Mesodermal cell (in vitro differentiated cells): ENCODE measurements at regions not wholly inside any gene's neighbourhood (a gene's known extent, or its start where the extent isn't known, plus 50 kb on each side); places are given as distances from the start of the nearest gene placed in this dataset.

Experiments used
- H3K27ac ChIP-seq: 2 replicates; pipeline ENCODE4 v1.7.0; 2013; ENCODE audit warnings: mild to moderate bottlenecking, low read depth, low read length, moderate library complexity; ENCODE audit not compliant: severe bottlenecking
- H3K36me3 ChIP-seq: 2 replicates; pipeline ENCODE4 v1.7.1; 2013; ENCODE audit warnings: mild to moderate bottlenecking, low read length, moderate library complexity; ENCODE audit not compliant: control insufficient read depth, insufficient read depth
- H3K4me1 ChIP-seq: one replicate; pipeline ENCODE4 v1.7.1; 2013; ENCODE audit warnings: mild to moderate bottlenecking, low read length; ENCODE audit not compliant: insufficient read depth, control insufficient read depth, poor library complexity, severe bottlenecking
- H3K4me3 ChIP-seq: 2 replicates; pipeline ENCODE4 v1.7.0; 2013; ENCODE audit warnings: low read length, control low read depth, mild to moderate bottlenecking; ENCODE audit not compliant: insufficient read depth, poor library complexity, severe bottlenecking; ENCODE audit errors: extremely low read depth
- H3K9me3 ChIP-seq: 2 replicates; pipeline ENCODE4 v1.7.1; 2013; ENCODE audit warnings: mild to moderate bottlenecking, low read length, moderate library complexity; ENCODE audit not compliant: control insufficient read depth
- WGBS, 2 experiments: methylation state at CpG; one replicate each; pipeline ENCODE4 v1.1.5; 2013; ENCODE audit warnings: missing lambda C conversion rate in 2 of 2; ENCODE audit not compliant: insufficient coverage in 2 of 2; 5-methylcytosine and 5-hydroxymethylcytosine counted together

DNA sequence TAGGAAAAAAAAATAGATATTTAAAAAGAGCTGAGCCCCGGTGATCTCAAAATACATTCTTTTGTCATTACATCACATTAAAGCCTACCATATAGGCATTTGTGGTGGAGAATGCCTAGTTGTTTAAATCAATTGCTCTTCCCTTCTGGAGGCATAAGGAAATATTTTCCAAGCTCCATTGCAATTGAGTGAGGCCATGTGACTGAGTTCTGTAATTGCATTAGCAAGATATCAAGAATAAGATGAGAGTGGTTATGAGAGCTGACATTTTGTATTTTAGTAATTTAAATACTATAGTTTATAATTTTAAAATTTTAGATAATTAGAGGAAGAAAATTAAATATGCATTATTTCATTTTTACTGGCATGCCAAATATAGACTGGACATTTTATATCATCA, 1195.9 kb downstream of the DTWD2 start:
- no peak overlapping the region for H3K27ac ChIP-seq
- WGBS, 2 experiments = no CpG with 5 or more reads among the region's 1 CpG
- no peak overlapping the region for H3K4me3 ChIP-seq
- no peaks in the 10 kb centered on the region for H3K9me3 ChIP-seq
- no peaks in the 10 kb centered on the region for H3K4me1 ChIP-seq
- H3K36me3 ChIP-seq = no peaks in the 10 kb centered on the region

DNA sequence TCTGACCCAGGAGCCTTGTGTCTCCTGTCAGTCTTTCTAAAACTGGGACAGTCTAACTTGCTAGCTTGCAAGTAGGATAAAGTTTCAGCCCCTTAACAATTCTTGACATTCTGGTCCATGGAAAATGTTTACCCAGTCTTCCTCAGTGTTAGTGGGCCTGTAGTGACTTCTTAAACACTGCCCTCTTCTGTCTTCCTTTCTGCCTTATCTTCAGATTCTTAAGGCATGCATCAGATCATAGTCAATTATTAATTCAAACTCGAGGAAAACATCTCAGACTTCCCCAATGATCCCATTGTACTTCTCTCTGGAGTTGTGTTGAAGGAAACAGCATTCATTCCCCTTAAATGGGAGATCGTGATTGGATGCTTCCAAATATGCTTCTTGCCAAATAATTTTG, 1199.8 kb downstream of the DTWD2 start:
- no peaks in the 10 kb centered on the region for H3K4me1 ChIP-seq
- H3K27ac ChIP-seq = no peak overlapping the region
- WGBS, 2 experiments = no CpG with 5 or more reads among the region's 2 CpGs
- H3K9me3 ChIP-seq = no peaks in the 10 kb centered on the region
- H3K36me3 ChIP-seq = no peaks in the 10 kb centered on the region
- no peak overlapping the region for H3K4me3 ChIP-seq

DNA sequence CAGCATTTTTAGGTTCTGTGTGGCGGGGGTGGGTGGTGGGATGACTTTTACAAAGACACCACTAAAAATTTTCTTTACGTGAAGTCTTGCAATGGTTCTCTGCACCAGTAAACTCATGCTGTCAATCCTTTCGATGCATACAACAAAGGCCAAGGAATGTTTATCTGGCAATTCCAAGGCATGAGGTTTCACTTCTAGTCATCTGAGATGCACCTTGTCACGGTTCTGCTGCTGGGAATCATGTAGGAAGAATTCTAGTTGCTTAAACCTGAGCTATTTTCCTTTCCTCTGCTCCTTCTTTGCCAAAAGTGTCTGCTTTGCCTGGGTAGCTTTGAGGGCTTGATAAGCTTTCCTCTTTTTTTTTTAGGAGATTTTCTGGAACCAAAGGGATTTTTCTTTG, 1204.5 kb upstream of the SEMA6A start:
- H3K4me3 ChIP-seq = no peak overlapping the region
- H3K4me1 ChIP-seq = no peaks in the 10 kb centered on the region
- no peaks in the 10 kb centered on the region for H3K9me3 ChIP-seq
- 85 to 95% methylated on average over 2 of the region's 4 CpGs for WGBS, 2 experiments
- H3K27ac ChIP-seq = no peak overlapping the region
- H3K36me3 ChIP-seq = no peaks in the 10 kb centered on the region

DNA sequence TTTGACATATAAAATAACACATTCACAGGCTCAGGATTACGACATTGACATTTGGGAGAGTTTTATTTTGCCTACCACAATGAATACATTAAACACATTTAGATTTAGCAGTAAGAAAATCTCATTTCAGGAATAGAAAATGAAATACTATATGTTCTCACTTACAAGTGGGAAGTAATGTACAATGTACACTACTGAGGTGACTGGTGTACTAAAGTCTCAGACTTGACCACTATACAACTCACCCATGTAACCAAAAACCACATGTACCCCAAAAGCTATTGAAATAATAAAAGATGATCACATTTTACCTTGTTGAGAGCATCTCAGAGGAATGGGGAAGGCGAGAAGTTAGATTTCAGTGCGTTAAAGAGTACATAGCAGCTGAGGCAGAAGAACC, 1202.4 kb upstream of the SEMA6A start:
- H3K4me1 ChIP-seq = no peaks in the 10 kb centered on the region

DNA sequence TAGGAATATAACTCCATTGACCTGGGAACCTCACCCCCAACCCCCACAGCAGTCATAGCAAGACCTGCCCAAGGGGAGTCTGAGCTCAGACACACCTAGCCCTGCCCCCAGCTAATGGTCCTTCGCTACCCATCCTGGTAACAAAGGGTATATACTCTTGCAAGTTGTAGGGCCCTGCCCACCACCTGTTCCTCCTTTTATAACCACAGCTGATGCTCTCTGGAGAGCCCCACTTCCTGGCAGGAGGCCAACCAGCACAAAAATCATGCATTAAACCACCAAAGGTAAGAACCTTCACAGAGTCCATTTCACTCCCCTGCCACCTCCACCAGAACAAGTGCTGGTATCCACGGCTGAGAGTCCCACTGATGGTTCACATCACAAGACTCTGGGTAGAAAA, 1195.3 kb upstream of the SEMA6A start:
- Histone ChIP-seq H3K27ac (no peak overlapping the region), H3K9me3 (no peaks in the 10 kb centered on the region), H3K4me1 (no peaks in the 10 kb centered on the region), H3K36me3 (no peaks in the 10 kb centered on the region), H3K4me3 (no peak overlapping the region)
- WGBS, 2 experiments = 71 to 92% methylated on average over 1 to 2 of the region's 2 CpGs

More for the DNA sequence above, 1202.4 kb upstream of the SEMA6A start:
- H3K27ac ChIP-seq = no peak overlapping the region
- no peaks in the 10 kb centered on the region for H3K36me3 ChIP-seq
- no CpG with 5 or more reads among the region's 3 CpGs for WGBS, 2 experiments
- no peak overlapping the region for H3K4me3 ChIP-seq
- no peaks in the 10 kb centered on the region for H3K9me3 ChIP-seq

DNA sequence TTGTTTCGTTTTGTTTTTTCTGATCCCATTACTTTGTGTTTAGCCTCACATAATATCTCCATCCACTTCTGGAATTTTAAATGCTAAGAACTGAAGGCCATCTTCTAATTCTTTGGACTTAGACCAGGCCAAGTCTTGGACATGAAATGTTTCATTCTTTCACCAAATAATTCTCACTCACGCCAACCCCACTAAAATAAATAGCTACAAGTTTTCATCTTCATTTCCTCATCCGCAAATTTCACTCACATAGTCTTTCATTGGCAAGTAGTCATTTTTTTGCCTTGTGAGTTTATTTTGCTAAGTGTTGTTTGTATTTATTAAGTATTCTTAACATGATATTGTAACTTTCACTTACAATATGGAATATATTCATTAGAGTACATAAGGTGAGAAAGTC, 1188.6 kb upstream of the SEMA6A start:
- Histone ChIP-seq H3K4me1 (no peaks in the 10 kb centered on the region), H3K9me3 (no peaks in the 10 kb centered on the region), H3K27ac (no peak overlapping the region), H3K36me3 (no peaks in the 10 kb centered on the region), H3K4me3 (no peak overlapping the region)
- WGBS, 2 experiments = 100% methylated on average over 1 of the region's 3 CpGs; no CpG with 5 or more reads in 1 of the 2 experiments

DNA sequence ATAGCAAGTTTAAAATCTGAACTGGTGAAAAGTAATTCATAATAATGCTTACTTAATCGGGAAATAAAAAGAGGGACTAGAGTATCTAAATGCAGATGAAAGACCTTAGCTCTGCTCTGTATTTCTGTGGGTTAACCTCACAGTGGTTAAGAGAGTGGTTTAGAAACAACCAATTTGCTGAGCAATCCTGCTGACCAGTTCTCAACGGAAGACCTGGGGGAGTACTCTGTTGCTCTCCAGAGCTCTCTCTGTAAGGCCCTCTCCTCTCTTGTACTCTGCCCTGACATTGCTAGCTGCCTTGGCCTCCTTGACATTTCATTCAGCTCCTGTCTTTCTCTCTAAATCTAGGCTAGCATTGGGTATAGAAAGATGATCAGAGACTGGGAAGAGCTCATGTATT, 1186.6 kb upstream of the SEMA6A start:
- 67% methylated on average over 2 of the region's 2 CpGs; no CpG with 5 or more reads in 1 of the 2 experiments for WGBS, 2 experiments
- H3K36me3 ChIP-seq = no peaks in the 10 kb centered on the region
- H3K27ac ChIP-seq = no peak overlapping the region
- H3K9me3 ChIP-seq = no peaks in the 10 kb centered on the region
- no peaks in the 10 kb centered on the region for H3K4me1 ChIP-seq
- H3K4me3 ChIP-seq = no peak overlapping the region

DNA sequence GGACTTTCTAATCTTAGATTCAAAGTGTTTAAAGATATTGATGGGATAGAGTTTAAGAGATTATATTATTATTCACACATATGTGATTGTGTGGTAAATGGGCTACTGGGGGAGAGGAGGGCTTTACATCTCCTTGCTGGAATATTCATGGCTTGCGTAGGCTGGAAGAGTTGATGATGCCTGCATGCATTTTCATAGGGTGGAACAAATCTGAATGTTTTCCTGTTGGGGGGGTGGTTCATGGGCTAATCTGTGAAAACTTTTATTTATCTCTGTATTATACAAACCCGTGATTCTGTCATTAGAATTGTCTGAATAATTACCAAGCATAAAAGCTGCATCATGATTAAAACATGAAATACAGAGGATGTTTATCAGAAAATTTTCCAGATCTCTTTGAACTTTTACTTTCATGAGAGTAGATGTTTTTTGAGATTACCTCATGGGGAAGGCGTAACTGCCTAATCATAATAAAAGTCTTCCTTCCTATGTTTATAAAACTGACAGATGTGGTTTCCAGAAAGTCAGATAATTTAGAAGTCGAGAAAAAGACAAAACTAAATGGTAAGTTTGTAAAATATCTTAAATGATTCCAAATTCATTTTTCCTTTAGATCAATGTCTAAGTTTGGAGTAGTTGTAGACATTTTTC, 1185.4 kb upstream of the SEMA6A start:
- Histone ChIP-seq H3K9me3 (no peaks in the 10 kb centered on the region), H3K4me1 (no peaks in the 10 kb centered on the region), H3K4me3 (no peak overlapping the region), H3K27ac (no peak overlapping the region), H3K36me3 (no peaks in the 10 kb centered on the region)
- WGBS, 2 experiments = 100% methylated on average over 1 of the region's 4 CpGs; no CpG with 5 or more reads in 1 of the 2 experiments

DNA sequence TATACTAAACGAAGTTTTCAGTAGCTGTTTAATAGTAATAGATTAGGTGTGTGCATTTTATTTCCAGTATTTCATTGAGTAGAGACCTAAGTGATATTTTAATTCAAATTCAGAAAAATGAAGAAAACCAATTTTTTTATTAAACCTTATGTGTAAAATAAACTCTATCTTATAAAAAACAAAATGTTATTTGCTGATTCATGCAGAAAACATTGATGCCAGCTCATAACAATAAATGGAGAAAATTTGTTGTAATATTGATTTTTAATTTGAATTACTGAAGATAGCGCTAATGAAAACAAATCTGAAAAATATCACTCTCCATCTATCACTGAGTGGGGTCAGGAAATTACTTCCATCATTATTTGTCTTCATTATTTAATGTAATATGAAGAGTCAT, 1177.8 kb upstream of the SEMA6A start:
- Histone ChIP-seq H3K36me3 (no peaks in the 10 kb centered on the region), H3K9me3 (no peaks in the 10 kb centered on the region), H3K4me3 (no peak overlapping the region), H3K4me1 (no peaks in the 10 kb centered on the region), H3K27ac (no peak overlapping the region)
- no CpG with 5 or more reads among the region's 2 CpGs for WGBS, 2 experiments

DNA sequence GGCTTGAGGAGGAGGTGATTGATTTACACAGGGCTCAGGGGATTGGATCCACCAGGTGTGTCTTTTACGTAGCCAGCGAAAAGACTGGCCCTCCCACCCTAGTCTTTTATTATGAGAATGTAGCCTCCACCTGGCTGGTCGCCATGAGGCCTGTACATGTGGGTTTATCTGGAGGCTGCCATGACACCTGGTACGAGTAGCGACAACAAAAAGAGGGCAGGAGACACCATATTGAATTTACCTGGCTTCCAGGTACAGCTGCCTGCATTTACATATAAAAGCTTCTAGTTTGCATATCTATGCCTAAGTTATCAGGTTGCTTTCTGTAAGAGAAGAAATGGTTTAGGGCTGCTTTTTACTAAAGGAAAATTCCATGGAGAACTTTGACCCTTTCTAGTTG, 1173.7 kb upstream of the SEMA6A start:
- WGBS, 2 experiments = 82 to 90% methylated on average over 2 to 3 of the region's 5 CpGs
- H3K36me3 ChIP-seq = no peaks in the 10 kb centered on the region
- no peaks in the 10 kb centered on the region for H3K9me3 ChIP-seq
- H3K27ac ChIP-seq = no peak overlapping the region
- no peaks in the 10 kb centered on the region for H3K4me1 ChIP-seq
- H3K4me3 ChIP-seq = no peak overlapping the region

DNA sequence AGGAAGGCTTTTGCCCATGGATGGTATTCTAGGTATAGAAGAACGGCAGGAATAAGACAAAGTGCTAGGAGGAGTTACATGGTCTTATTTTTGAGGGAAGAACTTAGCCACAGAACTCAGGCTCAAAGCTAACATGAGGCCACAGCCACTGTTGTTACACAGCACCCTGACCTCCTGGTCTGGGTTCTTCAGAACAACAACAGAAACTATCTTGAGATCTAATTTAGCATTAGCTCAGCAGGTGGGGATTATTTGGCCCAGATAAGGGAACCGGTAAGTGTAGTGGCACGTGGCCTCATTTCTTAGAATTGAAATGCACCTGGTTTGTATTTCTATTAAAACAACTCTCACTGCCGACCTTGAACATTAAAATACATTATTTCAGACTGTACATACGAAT, 1168.7 kb upstream of the SEMA6A start:
- 80 to 100% methylated on average over 1 to 2 of the region's 5 CpGs for WGBS, 2 experiments
- no peaks in the 10 kb centered on the region for H3K36me3 ChIP-seq
- H3K4me3 ChIP-seq = no peak overlapping the region
- no peaks in the 10 kb centered on the region for H3K9me3 ChIP-seq
- H3K4me1 ChIP-seq = no peaks in the 10 kb centered on the region
- no peak overlapping the region for H3K27ac ChIP-seq
